Left ventricle myocardium superior (tissue), 1 donor: ENCODE measurements at regions not wholly inside any gene's neighbourhood (a gene's known extent, or its start where the extent isn't known, plus 50 kb on each side); places are given as distances from the start of the nearest gene placed in this dataset.
"Not testable (repeated sequence)": the region's sequence is repeated elsewhere in the genome, so short reads cannot be mapped to it uniquely, and the experiment has no call there.

Experiments
- ATAC-seq: fragments of 200-7000 bp; cut with Tn5 transposase; one replicate; pipeline ENCODE4 v1.9.1; 2020; ENCODE audit warnings: mild to moderate bottlenecking, moderate library complexity
- DNase-seq: peaks from one replicate; pipeline ENCODE4 v3.0.0-alpha.2; 2020
- intact Hi-C: fragments of 100-400 bp; cut with micrococcal nuclease; formaldehyde crosslinking; loops from one replicate; pipeline ENCODE4 v1.11.0; 2022
- donor health status: DM: no; HTN: yes; CAD: no; lungs with severe emphysema.

- intact Hi-C loops = no loop called here
- ATAC-seq (no peak), DNase-seq (no peak)
Observed at GRCh38 chr13:55815458-55816033, 1325.2 kb upstream of the PRR20A start.

DNA sequence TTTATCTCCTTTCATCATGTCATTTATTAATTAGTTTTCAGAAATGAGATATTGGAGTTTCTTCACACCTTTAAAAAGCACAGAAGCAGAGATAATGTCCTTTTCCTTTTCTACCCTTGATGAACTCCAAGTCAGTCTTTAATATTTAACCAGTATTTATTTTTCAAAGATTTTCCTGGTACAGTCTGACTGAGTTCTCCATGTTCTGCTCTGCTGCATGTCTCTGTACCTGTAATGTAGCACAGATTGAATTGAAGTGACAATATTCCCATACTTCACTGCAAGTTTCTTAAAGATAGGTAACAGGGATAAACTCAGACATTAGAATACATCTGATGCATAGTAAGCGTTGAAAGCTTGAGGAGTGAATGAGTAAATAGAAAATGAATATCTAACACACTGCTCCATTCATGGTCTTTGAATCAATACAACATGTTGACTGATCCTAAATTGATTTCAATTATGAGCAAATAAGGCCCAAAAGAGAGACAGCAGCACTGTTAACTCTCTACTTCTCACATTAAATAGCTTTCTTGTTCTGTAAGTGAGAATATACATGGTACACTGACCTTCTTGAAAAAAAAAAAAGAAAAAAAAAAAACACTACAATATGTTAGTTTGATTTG is 1323.6 kb upstream of the PRR20A start:
- DNase-seq (no peak), ATAC-seq (no peak)
- intact Hi-C loops = no loop called here

GRCh38 chr13:55820817-55821216 is 1319.9 kb upstream of the PRR20A start:
- ATAC-seq (no peak), DNase-seq (no peak)
- intact Hi-C loops = no loop called here

DNA sequence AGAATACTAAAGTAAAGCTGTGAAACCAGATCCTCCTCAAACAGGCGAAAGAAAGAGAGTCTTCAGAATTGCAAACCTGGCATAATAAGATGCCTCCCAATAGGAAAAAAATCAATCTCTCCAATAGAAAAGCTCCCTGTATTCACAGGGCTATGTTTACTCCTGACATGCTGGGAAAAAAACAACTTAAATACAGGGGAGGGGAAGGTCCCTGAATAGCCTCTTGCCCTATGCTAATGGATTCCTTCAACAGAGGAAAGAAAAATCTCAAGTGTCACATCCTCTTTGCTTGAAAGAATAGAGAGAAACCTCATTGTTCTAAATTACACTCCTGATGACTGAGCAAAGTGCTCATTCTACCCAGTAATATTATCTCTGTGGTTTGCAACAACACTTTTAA is 1271.1 kb upstream of the PRR20A start:
- DNase-seq (no peak), ATAC-seq (no peak)
- intact Hi-C loops = no loop called here

GRCh38 chr13:55887561-55887960 is 1253.2 kb upstream of the PRR20A start:
- ATAC-seq (no peak), DNase-seq (no peak)
- intact Hi-C loops = no loop called here

DNA sequence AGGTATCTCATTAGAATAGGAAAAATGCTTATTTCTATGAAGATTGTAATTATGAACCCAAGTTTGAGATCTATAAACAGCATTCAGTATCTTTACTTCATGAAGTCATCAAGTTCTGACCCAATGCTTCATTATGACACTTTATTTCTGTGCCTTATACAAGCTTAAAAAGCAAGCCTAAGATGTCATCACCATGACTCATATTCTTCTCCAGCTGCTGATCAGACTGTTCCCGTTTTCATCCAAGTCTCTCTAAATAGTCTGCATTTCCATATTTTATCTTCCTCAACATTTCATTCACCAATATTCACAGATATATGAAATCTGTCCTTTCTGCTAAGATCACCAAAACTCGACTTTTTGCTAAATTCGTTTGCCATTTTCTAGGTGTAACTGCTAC is 1247.2 kb upstream of the PRR20A start:
- ATAC-seq = no peak
- intact Hi-C loops = no loop called here
- no peak for DNase-seq

DNA sequence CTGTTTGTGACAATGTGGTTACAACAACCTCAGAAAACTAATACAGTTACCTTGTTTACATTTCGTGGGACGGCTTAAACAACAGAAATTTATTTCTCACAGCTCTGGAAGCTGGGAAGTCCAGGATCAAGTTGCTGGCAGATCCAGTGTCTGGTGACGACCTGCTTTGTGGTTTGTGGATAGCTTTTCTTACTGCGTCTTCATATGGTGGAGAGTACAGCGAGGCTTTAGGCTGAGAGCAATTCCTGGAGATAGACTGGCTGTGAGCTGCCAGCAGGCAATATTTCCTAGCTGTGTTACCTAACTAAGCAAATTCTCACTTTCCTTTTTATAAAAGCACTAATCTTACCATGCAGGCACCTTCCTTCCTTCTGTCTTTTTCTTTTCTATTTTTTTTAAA is 1203.5 kb upstream of the PRR20A start:
- ATAC-seq (no peak), DNase-seq (no peak)
- intact Hi-C loops = no loop called here

DNA sequence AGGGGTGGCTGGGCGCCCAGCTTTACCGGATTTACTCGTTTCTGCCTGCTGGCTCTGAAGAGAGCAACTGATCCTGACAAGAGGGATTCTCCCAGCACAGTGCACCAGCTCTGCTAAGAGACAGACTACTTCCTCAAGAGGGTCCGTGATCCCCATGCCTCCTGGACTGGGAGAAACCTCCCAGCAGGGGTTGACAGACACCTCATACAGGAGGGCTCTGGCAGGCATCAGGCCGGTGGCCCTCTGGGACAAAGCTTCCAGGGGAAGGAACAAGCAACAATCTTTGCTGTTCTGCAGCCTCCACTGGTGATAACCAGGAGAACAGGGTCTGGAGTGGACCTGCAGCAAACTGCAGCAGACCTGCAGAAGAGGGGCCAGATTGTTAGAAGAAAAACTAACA is 1192.5 kb upstream of the PRR20A start:
- intact Hi-C loops = no loop called here
- ATAC-seq = no peak
- no peak for DNase-seq

DNA sequence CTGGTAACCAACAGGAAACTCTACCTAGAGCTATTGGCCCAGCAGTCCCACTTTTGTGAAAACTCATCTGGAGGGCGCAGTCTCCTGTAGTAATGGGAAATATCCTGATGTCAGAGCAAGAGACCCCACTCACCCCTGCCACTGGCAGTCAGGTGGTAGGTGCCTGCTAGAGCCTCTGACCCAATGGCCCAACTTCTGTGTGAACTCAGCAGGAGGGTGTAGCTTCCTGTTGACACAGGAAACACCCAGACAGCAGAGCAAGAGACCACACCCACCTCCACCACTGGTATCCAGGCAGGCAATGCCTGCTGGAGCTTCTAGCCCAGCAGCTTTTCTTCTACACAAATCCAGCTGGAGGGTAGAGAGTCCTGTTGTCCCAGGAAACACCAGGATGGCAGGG is 1176.8 kb upstream of the PRR20A start:
- no peak for DNase-seq
- no peak for ATAC-seq
- intact Hi-C loops = no loop called here

GRCh38 chr13:55967055-55967454 is 1173.7 kb upstream of the PRR20A start:
- intact Hi-C loops = no loop called here
- DNase-seq (no peak), ATAC-seq (no peak)

GRCh38 chr13:55977436-55977835 is 1163.3 kb upstream of the PRR20A start:
- no peak for DNase-seq
- intact Hi-C loops = no loop called here
- no peak for ATAC-seq

DNA sequence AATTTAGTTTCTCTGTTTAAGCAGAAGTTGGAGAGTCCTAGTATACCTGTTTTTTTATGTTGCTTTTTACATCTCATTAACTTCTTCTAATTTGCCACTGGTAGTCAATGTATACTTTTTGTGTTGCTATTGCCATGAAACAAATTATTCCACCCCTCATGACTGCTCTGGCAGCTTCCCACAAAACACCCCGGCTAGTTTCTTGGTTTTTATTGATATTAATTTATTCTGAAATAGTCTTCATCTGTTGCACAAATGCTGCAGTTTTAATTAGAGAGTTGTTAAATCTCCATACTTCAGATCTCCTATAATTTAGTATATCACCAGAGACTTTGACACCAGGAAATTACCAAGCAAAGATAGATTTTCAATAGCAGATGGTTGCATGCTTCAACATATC is 1159.3 kb upstream of the PRR20A start:
- no peak for ATAC-seq
- intact Hi-C loops = no loop called here
- no peak for DNase-seq

- DNase-seq, intact Hi-C loops, ATAC-seq: not testable (repeated sequence)
Observed at GRCh38 chr13:55984026-55984425, 1156.7 kb upstream of the PRR20A start.

DNA sequence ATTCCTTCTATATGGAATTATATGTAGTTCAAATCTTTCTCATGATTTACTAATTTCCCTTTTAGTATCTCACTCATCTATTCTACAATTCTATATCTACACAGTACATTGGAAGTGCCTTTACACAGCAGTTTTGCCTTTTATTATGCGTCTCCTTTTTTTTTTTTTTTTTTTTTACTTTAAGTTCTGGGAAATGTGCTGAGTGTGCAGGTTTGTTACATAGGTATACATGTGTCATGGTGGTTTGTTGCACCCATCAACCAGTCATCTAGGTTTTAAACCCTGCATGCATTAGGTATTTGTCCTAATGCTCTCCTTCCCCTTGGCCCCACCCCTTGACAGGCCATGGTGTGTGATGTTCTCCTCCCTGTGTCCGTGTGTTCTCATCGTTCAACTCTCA is 1150.1 kb upstream of the PRR20A start:
- ATAC-seq = no peak

DNA sequence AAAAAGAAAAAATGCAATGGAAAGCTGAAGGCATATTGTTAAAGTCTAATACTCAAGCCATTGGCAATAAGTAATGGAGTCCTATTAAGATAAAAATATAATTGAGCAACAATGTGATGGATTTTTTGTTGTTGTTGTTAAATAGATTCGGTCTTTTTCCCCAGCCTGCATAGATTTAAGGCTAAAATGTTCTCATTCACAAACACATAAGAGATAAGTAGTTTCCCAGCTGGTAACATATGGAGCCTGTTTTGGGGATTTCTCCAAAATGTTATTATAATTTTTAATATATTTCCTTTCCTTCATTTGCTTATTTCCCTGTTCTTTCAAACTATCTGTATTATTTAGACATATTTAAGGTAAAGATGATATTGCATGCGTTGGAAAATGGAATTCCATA is 1149.1 kb upstream of the PRR20A start:
- intact Hi-C loops = no loop called here
- ATAC-seq (no peak), DNase-seq (no peak)

More for the DNA sequence above, 1150.1 kb upstream of the PRR20A start:
- no peak for DNase-seq
- intact Hi-C loops = no loop called here

GRCh38 chr13:55992145-55992544 is 1148.6 kb upstream of the PRR20A start:
- intact Hi-C loops = no loop called here
- DNase-seq = no peak
- no peak for ATAC-seq

DNA sequence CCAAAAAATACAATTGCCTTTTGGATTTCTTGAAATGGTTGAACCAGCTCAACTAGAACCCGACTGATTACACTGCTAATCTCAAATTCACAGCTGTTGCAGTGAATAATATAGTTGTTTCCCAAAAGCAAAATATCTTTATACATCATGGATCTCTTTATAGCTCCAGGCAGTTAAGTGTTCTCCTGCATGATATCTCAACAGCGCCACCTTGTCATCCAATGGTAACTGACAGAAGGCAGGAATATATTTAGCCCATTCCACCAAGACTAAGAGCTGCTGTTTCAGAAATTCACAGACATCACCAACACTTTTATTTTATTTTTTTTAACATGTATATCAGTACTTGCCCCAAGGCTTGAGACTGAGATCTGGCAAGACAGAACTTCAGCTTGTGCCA is 1141.0 kb upstream of the PRR20A start:
- intact Hi-C loops = no loop called here
- ATAC-seq (no peak), DNase-seq (no peak)

DNA sequence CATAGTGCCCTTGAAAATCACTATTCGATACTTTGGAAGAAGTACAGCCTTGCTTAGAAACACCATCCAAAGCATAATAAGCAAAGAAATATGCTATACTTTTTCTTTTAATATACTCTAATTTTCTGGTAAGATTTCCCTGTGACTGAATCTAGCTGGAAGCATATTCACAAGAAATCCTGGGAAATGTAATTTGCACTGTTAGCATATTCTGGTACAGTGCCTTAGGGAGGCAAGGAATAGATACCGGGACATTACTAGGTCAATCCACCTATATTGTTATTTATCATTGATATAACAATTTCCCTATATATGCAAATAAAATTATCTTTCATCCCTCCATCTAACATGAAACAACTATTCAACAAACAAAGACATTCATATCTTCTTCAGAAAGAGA is 1131.3 kb upstream of the PRR20A start:
- ATAC-seq (no peak), DNase-seq (no peak)
- intact Hi-C loops = no loop called here

GRCh38 chr13:56012644-56013043 is 1128.1 kb upstream of the PRR20A start:
- DNase-seq = no peak
- no peak for ATAC-seq
- intact Hi-C loops = no loop called here

DNA sequence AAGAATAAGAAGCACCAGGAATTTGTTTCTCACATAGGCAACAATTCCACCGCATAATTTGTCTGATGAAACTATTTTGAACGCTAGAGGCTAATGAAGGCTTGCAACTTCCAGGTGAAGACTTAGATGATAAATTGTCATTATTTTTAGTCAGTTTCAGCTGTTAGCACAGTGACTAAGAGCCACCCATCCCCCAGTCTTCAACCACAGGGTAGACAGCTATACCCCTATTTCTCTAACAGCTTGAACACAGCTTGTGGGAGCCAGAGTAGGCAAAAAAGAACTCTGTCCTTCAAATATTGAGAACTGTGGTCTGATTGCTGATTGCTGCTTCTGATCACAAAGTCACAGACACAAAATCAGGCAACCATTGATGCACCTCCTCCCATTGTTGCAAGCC is 1124.8 kb upstream of the PRR20A start:
- intact Hi-C loops = no loop called here
- DNase-seq (no peak), ATAC-seq (no peak)

DNA sequence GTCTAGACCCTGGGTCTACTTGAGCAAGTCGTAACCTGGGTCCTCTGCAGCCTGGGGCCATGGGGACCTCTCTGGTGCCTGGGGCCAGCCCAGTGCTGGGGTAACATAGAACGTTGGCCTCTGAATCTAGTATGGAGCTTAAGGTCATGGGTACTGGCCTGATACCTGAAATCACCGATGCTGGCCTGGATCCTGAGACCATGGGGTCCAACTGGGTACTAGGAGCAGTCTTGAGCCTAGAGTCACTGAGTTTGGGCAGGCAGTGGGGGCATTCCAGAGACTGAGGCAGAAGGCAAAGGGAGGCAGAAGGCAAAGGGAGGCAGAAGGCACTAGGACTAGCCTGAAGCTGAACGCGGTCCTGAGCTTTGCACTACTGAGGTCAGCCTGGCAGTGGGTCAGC is 1121.1 kb upstream of the PRR20A start:
- DNase-seq (no peak), ATAC-seq (no peak)
- intact Hi-C loops = no loop called here

DNA sequence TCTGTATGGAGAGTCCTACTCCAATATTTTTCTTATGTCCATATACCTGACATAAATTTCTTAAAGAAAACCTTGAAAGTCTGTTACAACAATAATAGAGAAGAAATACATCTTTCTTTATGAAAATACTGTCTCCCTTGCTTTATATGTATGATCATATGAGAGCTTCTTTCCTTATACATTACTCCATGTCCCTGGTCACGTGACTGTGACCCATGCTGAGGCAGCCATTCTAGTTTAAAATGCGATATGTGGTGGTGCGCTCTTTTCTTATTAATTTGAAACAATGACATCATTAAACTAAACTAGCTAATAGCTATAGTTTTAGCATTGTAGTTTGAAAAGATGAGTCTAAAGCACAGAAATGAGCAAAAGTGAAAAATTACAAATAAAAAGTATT is 1120.3 kb upstream of the PRR20A start:
- no peak for DNase-seq
- intact Hi-C loops = no loop called here
- no peak for ATAC-seq
